Endothelial cell of umbilical vein (primary cell): ENCODE measurements at regions not wholly inside any gene's neighbourhood (a gene's known extent, or its start where the extent isn't known, plus 50 kb on each side); places are given as distances from the start of the nearest gene placed in this dataset.

Source experiments
- BruUV-seq: library from RNA; stranded (reverse); fragments of 400-500 nt; replicated peaks from 2 replicates; lab custom pipeline; 2021; lab: Mats Ljungman, UMichigan
- CTCF ChIA-PET: fragments of 300-600, 350-600 bp; sonication (Branson Sonifier 250); formaldehyde crosslinking; loops from one replicate; lab custom pipeline; 2021; ENCODE audit warnings: antibody characterized with exemption, inconsistent platforms; lab: Charles Lee
- POLR2A ChIA-PET: fragments of 300-600, 350-600 bp; sonication (Branson Sonifier 250); formaldehyde crosslinking; loops from one replicate; lab custom pipeline; 2021; ENCODE audit warnings: antibody characterized with exemption, inconsistent platforms; lab: Charles Lee
- DNase-seq: peaks from one replicate; pipeline ENCODE4 v3.0.0-alpha.2; 2011; ENCODE audit warnings: low read depth, low spot score
- FAIRE-seq: peaks from 2 replicates; lab custom pipeline; 2011; peaks lifted over from hg19 to GRCh38; lab: Jason Lieb, UNC
- H2AFZ ChIP-seq: 2 replicates; pipeline ENCODE4 v1.6.0; 2012; ENCODE audit warnings: low read depth, low read length, control low read depth, inconsistent platforms
- H3K27ac ChIP-seq: 2 replicates; pipeline ENCODE4 v1.5.1; 2011; ENCODE audit warnings: low read depth, mild to moderate bottlenecking, control low read depth, low read length, moderate library complexity; ENCODE audit not compliant: insufficient read depth
- H3K27me3 ChIP-seq, 2 experiments: 2 replicates each; pipeline versions ENCODE4 v1.6.0 to v1.6.1; 2011; ENCODE audit warnings: low read length in 2 of 2, mixed read lengths in 1 of 2; ENCODE audit not compliant: control insufficient read depth in 2 of 2, insufficient read depth in 2 of 2
- H3K36me3 ChIP-seq, 2 experiments: 2 replicates in 1 of 2; 3 replicates in 1 of 2; pipeline ENCODE4 v1.5.1; 2011; ENCODE audit warnings: low read length in 2 of 2, mild to moderate bottlenecking in 1 of 2, moderate library complexity in 1 of 2; ENCODE audit not compliant: control insufficient read depth in 2 of 2, insufficient read depth in 2 of 2; ENCODE audit errors: extremely low read depth in 1 of 2
- H3K4me1 ChIP-seq: 3 replicates; pipeline ENCODE4 v1.5.1; 2011; ENCODE audit warnings: mild to moderate bottlenecking, low read length; ENCODE audit not compliant: control insufficient read depth, insufficient read depth; ENCODE audit errors: extremely low read depth
- H3K4me2 ChIP-seq: 2 replicates; pipeline ENCODE4 v1.6.1; 2011; ENCODE audit warnings: low read length, control low read depth, mixed read lengths; ENCODE audit not compliant: insufficient read depth
- H3K4me3 ChIP-seq, 3 experiments: fragments of 200-600 bp in 1 of 3; sonication (generic), shearing (Covaris generic) in 1 of 3; replicated peaks in 1 of 3; 2 replicates each; pipeline ENCODE4 v1.5.1; 2011 to 2016; ENCODE audit warnings: control low read depth in 3 of 3, low read length in 3 of 3, mild to moderate bottlenecking in 2 of 3, inconsistent platforms in 1 of 3, low read depth in 1 of 3, moderate library complexity in 1 of 3; ENCODE audit not compliant: insufficient read depth in 1 of 3
- H3K79me2 ChIP-seq: 2 replicates; pipeline ENCODE4 v1.6.0; 2012; ENCODE audit warnings: low read length, inconsistent platforms; ENCODE audit not compliant: control insufficient read depth, insufficient read depth
- H3K9ac ChIP-seq: replicated peaks from 2 replicates; pipeline ENCODE3; 2011; ENCODE audit warnings: low read length, control low read depth; ENCODE audit not compliant: insufficient read depth; ENCODE audit errors: extremely low read depth
- H3K9me1 ChIP-seq: replicated peaks from 3 replicates; pipeline ENCODE4 v1.6.0; 2011; ENCODE audit warnings: mild to moderate bottlenecking, low read length; ENCODE audit not compliant: control insufficient read depth, insufficient read depth; ENCODE audit errors: extremely low read depth
- H3K9me3 ChIP-seq: replicated peaks from 2 replicates; pipeline ENCODE4 v1.5.1; 2012; ENCODE audit warnings: low read length, inconsistent platforms; ENCODE audit not compliant: control insufficient read depth, insufficient read depth
- H4K20me1 ChIP-seq: replicated peaks from 2 replicates; pipeline ENCODE3; 2011; ENCODE audit warnings: mild to moderate bottlenecking, low read length; ENCODE audit not compliant: control insufficient read depth, insufficient read depth; ENCODE audit errors: extremely low read depth
- CTCF ChIP-seq, 2 donors: IDR thresholded peaks; 1 replicate in 1 of 2; 2 replicates in 1 of 2; pipeline ENCODE4 v1.5.1; 2011; ENCODE audit warnings: low read length in 2 of 2, mild to moderate bottlenecking in 2 of 2, moderate library complexity in 2 of 2, control low read depth in 1 of 2, inconsistent platforms in 1 of 2, low read depth in 1 of 2; ENCODE audit not compliant: insufficient read depth in 1 of 2; ENCODE audit errors: extremely low read depth in 1 of 2
- EZH2 ChIP-seq: IDR thresholded peaks from 2 replicates; pipeline ENCODE4 v1.6.1; 2012; ENCODE audit warnings: borderline replicate concordance, low read depth, mild to moderate bottlenecking, moderate library complexity, low read length, inconsistent platforms; ENCODE audit not compliant: severe bottlenecking
- FOS ChIP-seq: IDR thresholded peaks from 2 replicates; pipeline ENCODE4 v1.6.1; 2011; ENCODE audit warnings: mild to moderate bottlenecking, low read length, moderate library complexity, borderline replicate concordance; ENCODE audit not compliant: insufficient read depth
- GATA2 ChIP-seq: IDR thresholded peaks from 2 replicates; pipeline ENCODE4 v1.7.0; 2011; ENCODE audit warnings: low read depth, mild to moderate bottlenecking, moderate library complexity, mixed read lengths, low read length; ENCODE audit not compliant: insufficient read length, insufficient read depth
- JUN ChIP-seq: IDR thresholded peaks from 2 replicates; pipeline ENCODE4 v1.6.1; 2011; ENCODE audit warnings: borderline replicate concordance, low read depth; ENCODE audit not compliant: insufficient read length, insufficient read depth
- MAX ChIP-seq: IDR thresholded peaks from 2 replicates; pipeline ENCODE4 v1.6.1; 2011; ENCODE audit not compliant: insufficient read depth, insufficient read length
- MYC ChIP-seq: IDR thresholded peaks from one replicate; pipeline ENCODE4 v1.6.1; 2011; ENCODE audit warnings: mild to moderate bottlenecking, low read depth, low read length
- POLR2A ChIP-seq: IDR thresholded peaks from 2 replicates; pipeline ENCODE4 v1.6.1; 2012; ENCODE audit warnings: low read depth, mild to moderate bottlenecking, control low read depth, low read length
- POLR2AphosphoS5 ChIP-seq: IDR thresholded peaks from 2 replicates; pipeline ENCODE4 v1.6.1; 2012; ENCODE audit warnings: low read depth, mild to moderate bottlenecking, control low read depth, low read length, moderate library complexity; ENCODE audit not compliant: insufficient read depth
- dilution Hi-C: fragments of 300-500 bp; cut with MboI; formaldehyde crosslinking; loops from one replicate; pipeline ENCODE4 v1.15.0; 2019; ENCODE audit warnings: low sequenced_read_pairs; ENCODE audit not compliant: extremely low pct_ligation_motif_present
- intact Hi-C: fragments of 100-400 bp; cut with micrococcal nuclease; formaldehyde crosslinking; loops from one replicate; pipeline ENCODE4 v1.10.0; 2022

DNA sequence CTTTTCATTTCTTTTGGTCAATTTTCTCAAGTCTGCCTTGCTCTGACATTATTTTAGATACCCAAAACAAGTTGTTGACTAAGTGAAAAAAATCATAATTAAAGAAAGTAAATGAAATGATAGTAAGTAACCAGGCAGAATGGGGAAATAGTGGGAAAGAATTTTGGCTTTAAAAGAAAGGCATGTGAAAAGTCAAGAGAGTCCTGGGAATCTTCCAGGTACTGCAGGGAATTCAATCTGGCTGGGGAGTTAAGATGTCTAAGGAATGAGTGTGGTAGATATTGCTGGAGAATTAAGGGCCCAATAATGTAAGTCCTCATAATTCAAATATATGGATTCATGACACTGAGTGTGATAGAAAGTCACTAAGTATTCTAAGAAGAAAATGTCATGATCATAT, 123.1 kb upstream of the PAPPA start:
- no peaks in the 10 kb centered on the region for H3K79me2 ChIP-seq
- no peak for DNase-seq
- no peak overlapping the region for H3K4me3 ChIP-seq
- no peak for FAIRE-seq
- H4K20me1 ChIP-seq: no peaks in the 10 kb centered on the region
- dilution Hi-C loops (no loop called here), intact Hi-C loops (no loop called here)
- no peak for TF ChIP-seq POLR2AphosphoS5
- TF ChIP-seq MYC: no peak
- no peak for TF ChIP-seq GATA2
- TF ChIP-seq EZH2: no peak
- TF ChIP-seq MAX: no peak
- no peak for TF ChIP-seq POLR2A
- no peak for TF ChIP-seq CTCF (IDR thresholded peaks at IDR 0.05; ENCODE audit: extremely low read depth in 1 of 2, insufficient read depth in 1 of 2, low read depth in 1 of 2, low read length in 2 of 2)
- no peak for TF ChIP-seq JUN
- TF ChIP-seq FOS: no peak
- ChIA-PET POLR2A (no interaction called here), CTCF (no interaction called here)
- no peaks in the 10 kb centered on the region for H3K36me3 ChIP-seq
- H3K9me3 ChIP-seq: peaks cover 2% of the 10 kb centered on the region
- H3K9ac ChIP-seq: no peak overlapping the region
- no TSS peak for BruUV-seq
- H3K4me1 ChIP-seq: no peaks in the 10 kb centered on the region
- no peaks in the 10 kb centered on the region for H3K9me1 ChIP-seq
- H3K27me3 ChIP-seq: no peaks in the 10 kb centered on the region
- H2AFZ ChIP-seq: no peak overlapping the region
- H3K27ac ChIP-seq: no peak overlapping the region
- H3K4me2 ChIP-seq: no peak overlapping the region
